GM19238 (cell line): ENCODE measurements at regions not wholly inside any gene's neighbourhood (a gene's known extent, or its start where the extent isn't known, plus 50 kb on each side); places are given as distances from the start of the nearest gene placed in this dataset.

Experiments used
- DNase-seq: peaks from one replicate; pipeline ENCODE4 v3.0.0; 2011; ENCODE audit warnings: low spot score; ENCODE audit not compliant: insufficient read length

DNA sequence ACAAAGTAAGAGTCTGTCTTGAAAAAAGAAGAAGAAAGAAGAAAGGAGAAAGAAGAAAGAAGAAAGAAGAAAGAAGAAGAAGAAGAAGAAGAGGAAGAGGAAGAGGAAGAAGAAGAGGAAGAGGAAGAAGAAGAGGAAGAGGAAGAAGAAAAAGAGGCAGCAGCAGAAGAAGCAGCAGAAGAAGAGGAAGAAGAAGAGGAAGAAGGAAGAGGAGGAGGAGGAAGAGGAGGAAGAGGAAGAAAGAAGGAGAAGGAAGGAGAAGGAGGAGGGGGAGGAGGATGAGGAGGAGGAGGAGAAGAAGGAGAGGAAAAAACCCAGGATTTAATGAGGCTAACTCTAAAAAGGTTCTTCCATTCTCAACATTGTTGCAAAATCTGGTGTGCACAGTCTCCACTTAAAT, 95.4 kb upstream of the PDE10A start:
- no peak for DNase-seq

DNA sequence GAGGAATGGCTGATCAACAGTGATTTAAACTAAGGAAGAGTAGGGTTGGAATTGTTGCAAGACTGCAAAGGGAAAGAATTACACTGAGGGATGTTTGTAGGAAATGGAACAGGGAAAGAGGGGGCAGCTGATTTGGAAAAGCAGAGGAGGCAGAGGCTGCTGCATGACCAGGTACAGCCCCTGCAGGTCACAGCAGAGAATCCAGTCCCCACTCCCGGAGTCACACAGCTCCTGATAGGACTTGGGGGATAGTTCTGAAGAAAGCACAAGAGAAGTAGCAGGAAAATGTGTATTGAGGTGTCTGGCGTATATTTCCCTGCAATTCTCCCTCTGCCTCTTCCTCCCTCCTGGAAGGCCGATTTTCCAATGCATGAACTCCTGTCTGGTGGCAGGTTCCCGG, 92.5 kb upstream of the PDE10A start:
- DNase-seq: no peak

DNA sequence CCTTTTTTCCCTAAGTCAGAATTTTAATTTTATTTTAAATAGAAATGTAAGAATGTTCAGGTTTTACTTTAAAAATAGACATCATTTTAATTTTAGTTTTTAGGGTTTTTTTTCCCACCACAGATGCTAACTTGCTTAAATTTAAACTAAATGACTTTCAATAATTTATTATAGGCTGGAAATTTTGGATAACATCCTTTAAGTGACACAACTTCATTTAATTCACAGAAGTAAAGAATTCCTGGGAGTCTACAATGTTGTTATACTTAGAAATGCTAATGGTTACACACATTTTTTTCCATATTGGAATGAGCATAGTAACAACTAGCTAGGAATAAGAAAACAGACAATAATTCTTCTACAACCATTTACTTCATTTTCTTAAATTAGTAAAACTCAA, 90.5 kb upstream of the PDE10A start:
- DNase-seq: no peak

DNA sequence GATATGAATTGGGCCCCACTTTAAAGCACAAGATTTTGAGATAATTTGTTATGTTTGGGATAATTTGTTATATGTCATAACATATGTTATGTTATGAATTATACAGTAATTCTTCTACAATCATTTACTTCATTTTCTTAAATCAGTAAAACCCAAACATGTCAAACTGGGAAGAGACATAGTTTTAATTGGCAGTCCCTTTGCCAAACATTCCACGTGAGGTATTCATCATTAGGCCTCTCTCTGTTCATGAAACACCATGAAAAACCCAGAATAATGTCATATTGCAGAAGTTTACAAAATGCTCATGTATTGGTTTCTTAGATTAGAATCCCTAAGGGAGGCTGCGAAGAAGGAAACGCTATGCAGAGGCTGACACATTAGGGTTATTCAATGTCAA, 89.4 kb upstream of the PDE10A start:
- DNase-seq: no peak

DNA sequence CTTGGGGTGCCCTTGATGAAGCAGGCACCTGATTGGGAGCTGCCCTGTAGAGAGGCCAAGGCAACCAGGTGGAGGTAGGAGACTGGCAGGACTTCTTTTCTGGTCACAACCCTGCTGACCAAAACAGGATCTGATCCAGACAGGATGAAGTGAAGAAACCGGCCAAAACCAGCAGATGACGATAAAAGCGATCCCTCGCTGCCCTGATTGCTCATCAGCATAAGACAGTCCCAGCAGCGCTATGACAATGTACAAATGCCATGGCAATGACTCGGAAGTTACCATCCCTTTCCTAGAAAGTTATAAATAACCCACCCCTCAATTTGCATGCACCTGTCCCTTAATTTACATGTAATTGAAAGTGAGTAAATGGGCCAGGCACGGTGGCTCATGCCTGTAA, 88.4 kb upstream of the PDE10A start:
- no peak for DNase-seq

DNA sequence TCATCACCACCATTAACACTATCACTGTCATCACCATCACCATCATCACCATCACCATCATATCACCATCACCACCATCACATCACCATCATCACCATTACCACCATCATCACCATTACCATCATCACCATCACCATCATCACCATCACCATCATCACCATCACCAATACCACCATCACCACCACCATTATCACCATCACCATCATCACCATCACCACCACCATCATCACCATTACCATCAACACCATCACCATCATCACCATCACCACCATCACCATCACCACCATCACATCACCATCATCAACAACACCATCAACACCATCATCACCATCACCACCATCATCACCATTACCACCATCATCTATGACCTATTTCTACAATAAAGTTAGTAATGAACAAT, 86.1 kb upstream of the PDE10A start:
- DNase-seq: no peak

DNA sequence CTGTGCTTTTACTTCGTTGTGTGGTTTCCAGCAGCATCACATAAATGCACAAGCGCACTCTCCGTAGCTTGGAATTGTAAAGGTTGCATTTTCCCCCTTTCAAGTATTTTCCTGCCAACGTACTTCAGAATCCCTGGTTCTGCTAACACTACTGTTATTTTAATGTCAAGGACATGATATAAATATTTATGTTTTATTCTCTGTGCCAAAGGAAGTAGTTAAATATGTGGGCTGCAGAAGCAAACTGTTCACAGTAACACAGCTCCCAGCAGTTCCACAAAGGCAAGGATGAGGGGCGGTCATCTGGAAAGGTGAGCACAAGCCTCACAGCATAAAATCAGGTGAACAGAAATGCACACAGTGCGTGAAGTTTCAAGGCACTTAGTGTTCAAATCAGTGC, 85.3 kb upstream of the PDE10A start:
- no peak for DNase-seq

DNA sequence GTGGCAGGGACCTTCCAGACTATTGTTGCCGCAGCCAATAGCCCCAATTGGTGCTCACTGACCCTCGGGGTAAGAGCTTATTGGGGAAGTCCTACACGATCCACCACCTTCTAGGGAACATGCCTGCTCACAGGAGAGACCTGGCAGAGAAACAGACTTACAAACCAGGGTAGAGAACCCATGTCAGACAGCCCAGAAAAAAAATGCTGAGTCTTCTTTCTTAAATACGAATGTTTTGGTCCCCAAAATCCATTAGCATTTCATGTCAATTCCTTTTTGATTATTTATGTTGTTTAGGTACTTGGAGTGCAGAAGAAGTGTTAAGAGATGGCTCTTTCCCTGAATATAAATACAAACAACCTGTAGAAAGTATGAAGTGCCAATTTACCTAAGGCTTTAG, 84.9 kb upstream of the PDE10A start:
- no peak for DNase-seq

DNA sequence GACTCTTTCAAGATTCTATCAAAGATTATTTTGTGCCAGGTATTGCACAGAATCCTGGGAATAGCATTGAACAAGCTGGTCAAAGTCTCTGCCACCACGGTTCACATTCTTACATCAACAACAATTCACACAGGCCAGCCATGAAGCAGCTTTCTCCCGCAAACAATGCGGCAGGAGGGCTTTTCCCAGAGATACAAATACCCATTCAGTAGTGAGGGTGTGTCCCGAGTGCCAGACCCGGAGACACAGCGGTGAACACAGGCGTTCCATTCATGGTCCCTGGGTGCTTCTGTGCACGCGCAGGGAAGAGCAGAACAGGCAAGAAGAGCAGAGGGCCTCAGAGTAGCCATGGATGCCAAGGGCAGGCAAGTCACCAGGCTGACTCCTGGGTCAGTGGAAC, 83.3 kb upstream of the PDE10A start:
- no peak for DNase-seq

DNA sequence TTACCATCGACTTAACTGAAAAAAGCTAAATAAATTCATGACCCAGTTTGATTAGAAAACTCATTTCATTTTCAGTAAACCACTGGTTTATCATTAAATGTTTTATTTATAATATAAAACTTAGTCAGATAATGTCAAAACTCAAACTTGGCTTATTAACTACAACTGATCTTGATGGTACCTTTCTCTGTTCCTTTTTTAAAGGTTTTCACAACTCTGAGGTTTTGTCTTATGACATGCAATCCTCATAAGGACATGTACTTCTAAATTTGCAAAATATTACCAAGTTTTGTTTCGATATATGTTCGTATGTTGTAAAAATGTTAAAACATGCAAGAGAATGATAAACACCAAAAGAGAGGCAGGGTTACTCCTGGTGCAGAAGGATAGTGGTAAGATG, 82.5 kb upstream of the PDE10A start:
- DNase-seq: no peak

DNA sequence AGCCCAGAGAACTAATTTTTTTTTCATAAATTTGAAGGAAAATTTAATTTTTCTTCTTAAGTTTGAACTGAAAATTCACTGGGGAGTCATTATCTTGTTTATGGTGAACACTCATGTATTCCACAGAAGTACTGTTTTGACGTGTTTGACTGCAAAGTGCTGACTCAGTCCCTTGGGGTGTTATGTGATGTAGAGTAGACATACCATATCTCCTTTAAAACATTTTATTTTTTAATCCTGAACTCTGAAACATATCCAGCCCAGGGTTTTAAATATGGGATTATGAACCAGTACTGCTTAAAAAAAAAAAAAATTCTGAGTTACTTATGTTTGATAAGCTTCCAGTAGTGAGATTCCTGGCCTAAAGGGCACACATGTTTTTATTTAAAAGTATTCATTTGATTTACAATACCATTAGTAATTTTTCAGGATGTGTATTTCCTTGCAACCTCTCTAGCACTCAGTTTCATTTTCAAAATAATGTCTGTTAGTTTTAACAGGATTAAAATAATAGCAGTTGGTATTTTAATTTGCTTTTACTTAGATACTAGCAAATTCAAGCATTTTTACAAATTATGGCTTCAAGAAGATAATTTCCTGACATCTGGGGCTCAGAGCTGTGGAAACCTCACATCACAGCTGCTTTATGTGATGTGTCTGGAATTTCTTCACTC, 81.7 kb upstream of the PDE10A start:
- no peak for DNase-seq

DNA sequence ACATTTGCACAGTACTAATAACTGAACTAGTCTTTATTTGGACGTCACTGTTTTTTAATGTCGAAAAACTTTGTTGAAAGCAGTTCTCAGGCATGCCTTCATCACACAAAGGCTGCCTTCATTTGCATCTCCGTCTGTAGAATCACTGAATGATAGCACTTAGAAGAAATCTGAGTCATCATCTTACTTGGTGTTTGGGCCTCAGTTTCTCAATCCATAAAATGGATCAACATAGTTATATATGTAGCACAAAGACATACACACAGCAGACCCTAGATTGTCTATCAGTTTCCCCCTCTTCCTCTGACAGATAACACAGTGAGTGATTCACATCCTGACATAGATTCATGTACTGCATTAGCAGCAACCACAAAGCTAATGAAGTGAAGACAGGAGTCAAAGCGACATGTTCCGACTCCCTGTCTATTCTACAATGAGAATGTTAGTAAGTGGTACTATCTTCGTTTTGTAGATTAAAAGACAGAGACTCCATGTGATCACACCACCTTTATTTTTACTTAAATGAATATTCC, 80.4 kb upstream of the PDE10A start:
- DNase-seq: no peak

DNA sequence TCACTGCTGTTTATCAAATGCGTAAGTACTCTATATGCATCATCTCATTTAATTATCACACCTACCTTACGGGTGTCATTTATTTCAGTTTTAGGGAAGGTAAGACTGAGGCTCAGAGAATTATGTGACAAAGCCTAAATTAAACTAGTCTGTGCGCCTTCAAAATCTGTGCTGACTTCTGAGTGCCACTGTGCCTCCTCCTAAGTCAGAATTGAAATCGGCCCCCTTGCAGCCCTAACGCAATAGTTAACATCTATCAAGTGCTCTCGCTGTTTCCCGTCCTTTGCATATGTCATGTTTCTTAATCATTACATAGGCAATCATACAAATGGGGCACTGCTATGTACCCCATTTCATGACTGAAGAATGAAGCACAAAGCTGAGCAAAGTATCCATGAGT, 79.0 kb upstream of the PDE10A start:
- DNase-seq: no peak

DNA sequence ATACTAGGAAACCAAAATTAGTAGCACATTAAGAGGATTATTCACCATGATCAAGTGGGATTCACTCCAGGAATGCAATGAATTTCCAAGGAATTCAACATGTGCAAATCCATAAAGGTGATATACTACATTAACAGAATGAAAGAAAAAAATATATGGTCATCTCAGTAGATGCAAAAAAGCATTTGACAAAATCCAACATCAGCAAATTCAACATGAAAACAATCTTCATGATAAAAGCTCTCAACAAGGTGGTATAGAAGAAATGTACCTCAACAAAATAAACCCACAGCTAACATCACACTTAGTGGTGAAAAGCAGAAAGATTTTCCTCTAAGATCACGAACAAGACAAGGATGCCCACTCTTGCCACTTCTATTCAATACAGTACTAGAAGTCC, 74.4 kb upstream of the PDE10A start:
- DNase-seq: no peak

DNA sequence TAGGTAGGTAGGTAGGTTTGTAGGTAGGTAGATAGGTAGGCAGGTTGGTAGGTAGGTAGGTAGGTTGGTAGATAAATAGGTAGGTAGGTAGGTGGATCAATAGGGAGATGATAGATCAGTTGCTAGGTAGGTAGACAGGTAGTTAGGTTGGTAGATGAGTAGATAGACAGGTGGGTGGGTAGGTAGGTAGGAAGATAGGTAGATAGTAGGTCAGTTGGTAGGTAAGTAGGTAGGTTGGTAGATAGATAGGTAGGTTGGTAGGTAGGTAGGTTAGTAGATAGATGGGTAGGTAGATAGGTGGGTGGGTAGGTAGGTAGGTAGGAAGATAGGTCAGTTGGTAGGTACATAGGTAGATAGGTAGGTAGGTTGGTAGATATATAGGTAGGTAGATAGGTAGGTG, 72.0 kb upstream of the PDE10A start:
- no peak for DNase-seq

DNA sequence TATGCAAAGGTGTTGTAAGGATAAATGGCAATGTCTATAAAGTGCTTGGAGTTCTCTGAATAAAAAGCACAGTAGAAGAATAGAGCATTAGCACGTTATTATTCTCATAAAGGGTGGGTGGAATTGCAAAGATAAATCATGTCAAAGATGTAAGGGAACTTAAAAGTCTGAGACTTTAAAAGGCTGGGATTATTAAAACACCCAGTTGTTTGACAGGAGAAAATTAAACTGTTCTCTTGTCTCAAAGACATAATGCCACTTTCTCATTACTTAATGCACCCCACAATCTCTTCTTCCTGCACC, 70.4 kb upstream of the PDE10A start:
- DNase-seq: no peak

DNA sequence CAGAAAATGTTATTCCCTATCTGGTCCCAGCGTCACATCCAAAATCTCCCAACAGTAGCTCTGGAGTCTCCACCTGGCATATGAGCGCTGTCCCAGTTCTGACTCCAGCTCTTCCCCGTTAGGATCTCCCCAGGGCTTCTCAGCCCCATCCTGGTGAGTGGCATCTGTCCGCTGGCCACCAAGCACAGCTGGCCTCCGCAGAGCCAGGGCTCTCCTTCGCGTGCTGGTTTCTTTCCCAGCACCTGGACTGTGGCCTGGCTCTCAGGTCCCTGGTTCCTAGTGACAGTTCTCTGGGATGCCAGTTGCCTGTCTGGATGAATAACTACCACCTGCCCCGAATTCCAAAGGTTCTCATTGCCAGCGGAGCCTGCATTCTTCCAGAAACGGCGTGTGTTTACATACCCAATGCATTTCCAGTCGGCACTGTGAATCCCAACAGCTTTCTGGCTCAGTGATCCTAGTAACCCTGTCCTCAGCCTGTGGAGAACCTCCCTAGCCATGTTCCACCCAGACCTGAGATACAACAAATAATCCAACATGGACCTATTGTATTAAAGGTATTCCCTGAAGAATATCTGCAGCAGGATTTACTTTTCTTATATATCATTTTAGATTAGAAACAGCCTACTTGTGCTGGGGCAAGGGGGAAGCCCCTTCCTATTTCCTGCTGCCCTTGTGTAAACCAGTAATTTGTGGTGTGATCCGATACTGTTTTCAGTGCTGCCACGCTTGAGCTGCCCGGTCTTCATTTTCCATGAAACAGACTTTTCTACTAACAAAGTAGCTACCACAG, 69.9 kb upstream of the PDE10A start:
- no peak for DNase-seq

DNA sequence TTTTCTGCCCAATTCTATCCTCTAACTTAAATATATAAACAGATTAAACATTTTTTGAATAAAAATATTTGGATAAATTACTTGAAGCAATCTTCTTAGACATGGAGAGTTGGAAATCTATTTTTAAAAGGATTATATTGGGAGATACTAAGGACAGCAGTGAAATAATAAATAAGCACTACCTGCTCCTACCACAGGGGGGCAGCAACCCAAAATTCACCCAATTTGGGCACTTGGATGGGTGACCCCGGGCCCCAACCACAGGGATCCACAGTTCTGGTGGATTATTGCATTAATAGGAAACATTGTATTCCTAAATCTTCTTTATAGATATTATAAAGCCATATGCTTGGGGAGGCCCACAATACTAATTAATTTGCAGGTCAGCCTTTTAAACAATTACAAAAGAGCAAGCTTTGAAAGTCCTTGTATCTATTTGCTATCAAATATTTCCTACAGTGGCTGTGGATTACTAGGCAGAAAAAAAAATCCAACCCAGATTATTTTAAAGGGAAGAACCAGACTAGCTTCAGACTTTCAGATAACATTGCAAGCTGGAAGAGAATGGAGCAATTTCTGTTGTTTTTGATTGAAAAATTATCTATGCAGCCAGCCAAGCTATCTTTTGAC, 66.4 kb upstream of the PDE10A start:
- peak; percentile 29 for DNase-seq

DNA sequence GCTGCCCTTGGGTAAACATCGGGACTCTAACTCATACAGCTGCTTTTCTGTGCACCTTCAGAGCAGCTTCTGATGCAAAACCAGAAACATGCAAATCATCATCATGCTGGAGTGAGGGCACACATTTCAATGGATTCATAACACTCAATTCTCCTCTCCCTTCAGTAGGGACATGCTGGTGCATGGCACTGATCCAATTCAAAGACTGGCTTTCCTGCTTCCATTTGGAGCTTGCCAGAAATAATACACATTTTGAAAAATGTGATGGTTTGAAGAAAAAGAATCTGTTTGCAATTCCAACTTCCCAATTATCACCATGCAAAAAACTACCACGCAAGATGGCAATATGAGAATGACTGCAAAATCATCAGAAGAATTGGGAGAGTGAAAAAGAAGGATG, 65.2 kb upstream of the PDE10A start:
- no peak for DNase-seq

DNA sequence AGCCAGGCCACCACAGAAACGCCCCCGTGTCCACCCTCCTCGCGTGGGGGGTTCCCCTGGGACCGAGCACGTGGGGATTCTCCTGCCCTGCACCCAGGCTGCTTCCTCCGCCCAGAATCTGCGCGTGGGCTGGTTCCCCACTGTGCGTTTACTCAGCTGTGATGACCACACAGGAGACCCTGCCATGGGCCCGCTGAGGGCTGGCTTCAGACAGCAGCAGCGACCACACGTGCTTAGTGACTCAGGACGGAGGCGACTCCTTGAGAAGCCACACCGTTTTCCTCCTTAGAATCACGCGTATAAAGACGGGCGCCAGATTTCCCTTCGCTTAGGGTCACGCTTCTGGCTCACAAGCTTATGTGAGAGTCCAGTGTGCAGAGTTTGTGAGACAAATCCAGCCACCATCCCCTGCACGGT, 63.9 kb upstream of the PDE10A start:
- DNase-seq: no peak

DNA sequence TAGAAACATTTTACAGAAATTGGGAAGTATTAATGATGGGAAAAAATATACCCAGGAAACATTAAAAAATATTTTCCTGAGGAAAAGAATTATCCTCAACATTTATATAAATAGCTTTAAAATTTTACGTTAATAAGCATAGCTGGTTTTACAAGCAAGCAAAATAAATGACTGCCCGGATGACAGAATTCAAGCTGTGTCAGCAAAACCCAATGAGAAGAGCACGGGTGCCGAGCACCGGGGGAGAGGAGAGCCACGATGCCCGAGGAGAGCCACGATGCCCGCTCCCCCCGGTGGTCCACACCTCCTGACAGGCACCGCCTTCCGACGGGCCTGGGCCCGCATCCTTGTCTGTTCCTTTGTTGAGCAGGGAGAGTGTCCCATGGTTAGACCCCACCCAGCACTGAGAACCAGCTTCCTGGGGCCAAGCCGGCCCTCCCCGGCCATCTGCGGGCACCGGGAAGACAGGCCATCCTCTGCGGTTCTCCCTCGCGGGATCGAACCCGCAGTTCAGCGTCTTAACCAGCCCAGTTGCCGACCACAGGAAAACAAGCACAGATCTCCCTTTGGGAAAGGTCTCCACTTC, 63.3 kb upstream of the PDE10A start:
- DNase-seq: no peak

DNA sequence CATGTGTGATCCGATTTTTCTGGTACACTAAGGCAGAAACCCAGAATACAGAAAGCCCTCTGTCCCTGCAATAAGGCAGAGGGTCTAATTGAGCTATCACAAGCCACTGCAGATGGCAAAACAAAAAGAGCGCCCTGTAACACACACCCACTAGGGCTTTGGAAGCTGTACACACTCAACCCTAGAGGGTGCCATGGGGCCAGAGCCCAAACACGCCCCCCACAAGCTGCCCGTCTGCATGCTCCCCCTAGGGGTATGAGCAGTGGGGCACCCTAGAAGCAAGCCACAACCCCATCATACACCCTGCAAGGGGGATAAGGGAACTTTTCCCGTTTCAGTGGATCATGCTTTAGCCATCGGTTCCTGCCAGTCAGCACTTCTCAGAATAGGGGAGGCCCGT, 62.2 kb upstream of the PDE10A start:
- DNase-seq: no peak
